A549 (cell line): ENCODE measurements at regions not wholly inside any gene's neighbourhood (a gene's known extent, or its start where the extent isn't known, plus 50 kb on each side); places are given as distances from the start of the nearest gene placed in this dataset.

Experiments used
- ATAC-seq, 2 experiments: fragments of 200-7000 bp in 1 of 2; fragments of >200 bp in 1 of 2; cut with Nextera tagmentation in 1 of 2; cut with Tn5 transposase in 1 of 2; 3 replicates each; pipeline versions ENCODE4 v1.8.0 to v1.9.1; 2018 to 2020; ENCODE audit warnings: mild to moderate bottlenecking in 1 of 2, moderate library complexity in 1 of 2
- CTCF ChIA-PET: fragments of 300-600 bp; sonication (Branson Sonifier 250); formaldehyde crosslinking; extraction: SDS; loops from one replicate; lab custom pipeline; 2021; ENCODE audit warnings: antibody characterized with exemption, inconsistent platforms; lab: Yijun Ruan, JAX
- POLR2A ChIA-PET: fragments of 350-600 bp; formaldehyde crosslinking; extraction: SDS; loops from one replicate; lab custom pipeline; 2021; ENCODE audit warnings: antibody characterized with exemption, inconsistent platforms; lab: Yijun Ruan, JAX
- DNase-seq, 2 experiments: peaks; one replicate each; pipeline versions ENCODE4 v3.0.0 to v3.0.0-alpha.2; 2011 to 2016; ENCODE audit warnings: low read depth in 1 of 2, low spot score in 1 of 2
- FAIRE-seq: peaks from 2 replicates; lab custom pipeline; 2011; peaks lifted over from hg19 to GRCh38; lab: Jason Lieb, UNC
- H3K27ac ChIP-seq, 2 experiments: fragments of >200 bp; sonication (Bioruptor Twin); formaldehyde crosslinking; 3 replicates each; pipeline ENCODE4 v1.5.1; 2016 to 2017
- H3K4me1 ChIP-seq: fragments of >200 bp; sonication (Bioruptor Twin); formaldehyde crosslinking; 3 replicates; pipeline ENCODE4 v1.6.1; 2016
- H3K4me2 ChIP-seq: fragments of >200 bp; sonication (Bioruptor Twin); formaldehyde crosslinking; 3 replicates; pipeline ENCODE4 v1.6.1; 2016
- H3K4me3 ChIP-seq: fragments of >200 bp; sonication (Bioruptor Twin); formaldehyde crosslinking; 3 replicates; pipeline ENCODE4 v1.5.1; 2016
- H3K9me3 ChIP-seq: fragments of >200 bp; sonication (Bioruptor Twin); formaldehyde crosslinking; 3 replicates; pipeline ENCODE4 v1.6.1; 2016
- BHLHE40 ChIP-seq: IDR thresholded peaks from 2 replicates; pipeline ENCODE4 v1.6.1; 2012; ENCODE audit warnings: low read depth, low read length, inconsistent platforms
- CEBPB ChIP-seq, 2 experiments: fragments of >200 bp in 1 of 2; sonication (Bioruptor Twin) in 1 of 2; formaldehyde crosslinking in 1 of 2; IDR thresholded peaks; 2 replicates each; pipeline ENCODE4 v1.6.1; 2012 to 2016
- CTCF ChIP-seq: fragments of >200 bp; sonication (Bioruptor Twin); formaldehyde crosslinking; IDR thresholded peaks from 3 replicates; pipeline ENCODE4 v1.5.1; 2016
- E2F6 ChIP-seq: IDR thresholded peaks from 2 replicates; pipeline ENCODE4 v1.6.1; 2012; ENCODE audit warnings: low read depth, borderline replicate concordance
- EHF ChIP-seq: fragments of 250-450 bp; sonication (Bioruptor Pico); IDR thresholded peaks from 2 replicates; pipeline ENCODE4 v1.5.0; 2020; ENCODE audit warnings: mild to moderate bottlenecking
- ELK1 ChIP-seq: fragments of 150-350 bp; IDR thresholded peaks from 2 replicates; pipeline ENCODE4 v1.6.1; 2014; ENCODE audit warnings: low read depth, mild to moderate bottlenecking, low read length
- EP300 ChIP-seq, 2 experiments: fragments of >200 bp; sonication (Bioruptor Twin); formaldehyde crosslinking; IDR thresholded peaks; 2 replicates in 1 of 2; 3 replicates in 1 of 2; pipeline ENCODE4 v1.6.1; 2016 to 2017
- FOSL2 ChIP-seq, 2 experiments: fragments of 450-650 bp in 1 of 2; fragments of >200 bp in 1 of 2; sonication (Bioruptor Twin) in 1 of 2; formaldehyde crosslinking; IDR thresholded peaks; 2 replicates each; pipeline versions ENCODE4 v1.5.0 to v1.6.1; 2016 to 2020; ENCODE audit warnings: mild to moderate bottlenecking in 1 of 2, moderate library complexity in 1 of 2
- FOXS1 ChIP-seq: fragments of 250-450 bp; sonication (Bioruptor Pico); IDR thresholded peaks from 2 replicates; pipeline ENCODE4 v1.5.0; 2020; ENCODE audit warnings: mild to moderate bottlenecking, moderate library complexity
- HES2 ChIP-seq: fragments of >200 bp; sonication (Bioruptor Twin); formaldehyde crosslinking; IDR thresholded peaks from 2 replicates; pipeline ENCODE4 v1.6.1; 2016
- HOXA7 ChIP-seq: fragments of 250-450 bp; sonication (Bioruptor Pico); IDR thresholded peaks from 2 replicates; pipeline ENCODE4 v1.5.0; 2020; ENCODE audit warnings: mild to moderate bottlenecking, moderate library complexity
- HOXB5 ChIP-seq: fragments of 250-450 bp; sonication (Bioruptor Pico); IDR thresholded peaks from 2 replicates; pipeline ENCODE4 v1.5.0; 2020; ENCODE audit warnings: mild to moderate bottlenecking, moderate library complexity
- JUNB ChIP-seq: fragments of >200 bp; sonication (Bioruptor Twin); formaldehyde crosslinking; IDR thresholded peaks from 2 replicates; pipeline ENCODE4 v1.6.1; 2016
- MAFK ChIP-seq: fragments of 450-650 bp; IDR thresholded peaks from 2 replicates; pipeline ENCODE4 v1.6.1; 2014; ENCODE audit not compliant: partially characterized antibody
- MAZ ChIP-seq: fragments of 150-350 bp; IDR thresholded peaks from 2 replicates; pipeline ENCODE4 v1.6.1; 2014; ENCODE audit warnings: antibody characterized with exemption, low read depth, low read length, borderline replicate concordance
- MYC ChIP-seq: IDR thresholded peaks from 2 replicates; pipeline ENCODE4 v1.6.1; 2012; ENCODE audit warnings: mild to moderate bottlenecking, inconsistent platforms, low read length, improper control_type of control experiment, borderline replicate concordance
- NPAS2 ChIP-seq: fragments of 250-450 bp; sonication (Bioruptor Pico); IDR thresholded peaks from 2 replicates; pipeline ENCODE4 v1.8.0; 2022; ENCODE audit warnings: mild to moderate bottlenecking, moderate library complexity, borderline replicate concordance
- NR3C1 ChIP-seq: fragments of >200 bp; sonication (Bioruptor Twin); formaldehyde crosslinking; IDR thresholded peaks from 3 replicates; pipeline ENCODE4 v1.6.1; 2017
- PBX3 ChIP-seq: IDR thresholded peaks from 2 replicates; pipeline ENCODE4 v1.6.1; 2012
- RARB ChIP-seq: fragments of 250-450 bp; sonication (Bioruptor Pico); IDR thresholded peaks from 2 replicates; pipeline ENCODE4 v1.8.0; 2021; ENCODE audit warnings: mild to moderate bottlenecking, moderate library complexity
- RCOR1 ChIP-seq: fragments of 150-350 bp; IDR thresholded peaks from 2 replicates; pipeline ENCODE4 v1.6.1; 2014; ENCODE audit warnings: antibody characterized with exemption, low read length, low read depth
- SMC3 ChIP-seq: fragments of >200 bp; sonication (Bioruptor Twin); formaldehyde crosslinking; IDR thresholded peaks from 3 replicates; pipeline ENCODE4 v1.6.1; 2018; ENCODE audit warnings: inconsistent platforms
- SREBF2 ChIP-seq: fragments of 450-650 bp; IDR thresholded peaks from 2 replicates; pipeline ENCODE4 v1.6.1; 2014; ENCODE audit warnings: mild to moderate bottlenecking, moderate library complexity
- ZNF302 ChIP-seq: fragments of 250-450 bp; sonication (Bioruptor Pico); IDR thresholded peaks from 2 replicates; pipeline ENCODE4 v1.9.0; 2021; ENCODE audit warnings: inconsistent platforms, mild to moderate bottlenecking, moderate library complexity
- ZSCAN20 ChIP-seq: fragments of 250-450 bp; sonication (Bioruptor Pico); IDR thresholded peaks from 2 replicates; pipeline ENCODE4 v1.8.0; 2022; ENCODE audit warnings: mild to moderate bottlenecking, moderate library complexity
- WGBS: methylation state at CpG from one replicate; pipeline ENCODE4 v1.1.6; 2017; ENCODE audit errors: missing lambda C conversion rate; 5-methylcytosine and 5-hydroxymethylcytosine counted together

- ChIA-PET CTCF (no interaction called here), POLR2A (no interaction called here)
- DNase-seq (no peak), ATAC-seq (no peak), FAIRE-seq (no peak)
- H3K4me2 ChIP-seq = no peak overlapping the region
- 44% methylated on average over 4 of the region's 4 CpGs for WGBS
- TF ChIP-seq CEBPB (IDR thresholded peaks at IDR 0.05) = no peak
- TF ChIP-seq MAFK = no peak
- TF ChIP-seq PBX3 = no peak
- TF ChIP-seq FOSL2 (IDR thresholded peaks at IDR 0.05) = no peak
- no peak for TF ChIP-seq FOSL2 (CRISPR knock-in tag; IDR thresholded peaks at IDR 0.05)
- no peak for TF ChIP-seq RARB (CRISPR knock-in tag)
- no peak for TF ChIP-seq HES2
- TF ChIP-seq HOXA7 (CRISPR knock-in tag) = no peak
- TF ChIP-seq NPAS2 = no peak
- no peak for TF ChIP-seq EHF (CRISPR knock-in tag)
- no peak for TF ChIP-seq ZNF302 (CRISPR knock-in tag)
- no peak for TF ChIP-seq CTCF
- TF ChIP-seq ELK1 = no peak
- TF ChIP-seq HOXB5 = no peak
- no peak overlapping the region for H3K4me3 ChIP-seq
- H3K27ac ChIP-seq = no peak overlapping the region
- no peaks in the 10 kb centered on the region for H3K4me1 ChIP-seq
- no peaks in the 10 kb centered on the region for H3K9me3 ChIP-seq
Measured at GRCh38 chr13:100753376-100753775, 78.8 kb upstream of the TMTC4 start.

GRCh38 chr13:100751826-100752225, 77.2 kb upstream of the TMTC4 start:
- H3K4me2 ChIP-seq = no peak overlapping the region
- no peak for FAIRE-seq

GRCh38 chr13:100746953-100747683, 72.5 kb upstream of the TMTC4 start:
- FAIRE-seq = no peak

More at GRCh38 chr13:100751826-100752225, 77.2 kb upstream of the TMTC4 start:
- Histone ChIP-seq H3K9me3 (no peaks in the 10 kb centered on the region), H3K4me1 (no peaks in the 10 kb centered on the region), H3K4me3 (no peak overlapping the region), H3K27ac (no peak overlapping the region)
- DNase-seq (no peak), ATAC-seq (no peak)
- ChIA-PET POLR2A (no interaction called here), CTCF (no interaction called here)
- WGBS = 61% methylated on average over 13 of the region's 13 CpGs
- no peak for TF ChIP-seq EP300 (IDR thresholded peaks at IDR 0.05)

More at GRCh38 chr13:100746953-100747683, 72.5 kb upstream of the TMTC4 start:
- Histone ChIP-seq H3K27ac (no peak overlapping the region), H3K4me3 (no peak overlapping the region), H3K9me3 (no peaks in the 10 kb centered on the region), H3K4me1 (no peaks in the 10 kb centered on the region), H3K4me2 (no peak overlapping the region)
- DNase-seq = no peak
- WGBS = 14% methylated on average over 6 of the region's 6 CpGs
- no peak for ATAC-seq
- POLR2A ChIA-PET = no interaction called here
- CTCF ChIA-PET = no interaction called here
- TF ChIP-seq ZSCAN20 (CRISPR knock-in tag) (no peak), RCOR1 (no peak), JUNB (no peak), MYC (no peak), ELK1 (no peak), NR3C1 (no peak), E2F6 (no peak), MAZ (no peak), FOXS1 (CRISPR knock-in tag) (no peak), BHLHE40 (no peak), SMC3 (no peak), CTCF (no peak), SREBF2 (no peak), ZNF302 (CRISPR knock-in tag) (no peak)
